Heart left ventricle (tissue), 16 donors: ENCODE measurements at regions not wholly inside any gene's neighbourhood (a gene's known extent, or its start where the extent isn't known, plus 50 kb on each side); places are given as distances from the start of the nearest gene placed in this dataset.
A peak's percentile ranks its signal among the peaks of the same experiment; 100 is the strongest.

Experiments
- ATAC-seq, 4 donors: fragments of 200-7000 bp; cut with Tn5 transposase; one replicate each; pipeline ENCODE4 v1.9.1; 2020 to 2022; ENCODE audit warnings: moderate library complexity in 4 of 4, mild to moderate bottlenecking in 3 of 4, moderate number of reproducible peaks in 1 of 4
- DNase-seq, 5 donors: peaks; one replicate each; pipeline ENCODE4 v3.0.0-alpha.2; 2020
- H3K27ac ChIP-seq, 12 donors: fragments of 200-600 bp; sonication (generic) in 4 of 12; one replicate each; pipeline versions ENCODE4 v1.5.0 to v1.8.0; 2016 to 2022; ENCODE audit warnings: mild to moderate bottlenecking in 2 of 12
- H3K27me3 ChIP-seq, 9 donors: fragments of 200-600 bp; sonication (generic) in 2 of 9; one replicate each; pipeline versions ENCODE4 v1.5.1 to v1.8.0; 2016 to 2022; ENCODE audit warnings: mild to moderate bottlenecking in 3 of 9
- H3K36me3 ChIP-seq, 9 donors: fragments of 200-600 bp; sonication (generic) in 2 of 9; one replicate each; pipeline versions ENCODE4 v1.5.0 to v1.8.0; 2018 to 2022; ENCODE audit warnings: mild to moderate bottlenecking in 2 of 9
- H3K4me1 ChIP-seq, 12 donors: fragments of 200-600 bp; sonication (generic) in 4 of 12; one replicate each; pipeline versions ENCODE4 v1.5.0 to v1.8.0; 2016 to 2022; ENCODE audit warnings: mild to moderate bottlenecking in 3 of 12
- H3K4me3 ChIP-seq, 12 donors: fragments of 200-600 bp; sonication (generic) in 4 of 12; one replicate each; pipeline versions ENCODE4 v1.5.0 to v1.8.0; 2017 to 2022; ENCODE audit warnings: mild to moderate bottlenecking in 9 of 12, moderate library complexity in 4 of 12
- H3K9me3 ChIP-seq, 12 donors: fragments of 200-600 bp; sonication (generic) in 4 of 12; one replicate each; pipeline versions ENCODE4 v1.5.0 to v1.8.0; 2016 to 2022; ENCODE audit warnings: mild to moderate bottlenecking in 1 of 12
- POLR2A ChIP-seq, 2 donors: fragments of 450-650 bp; IDR thresholded peaks; one replicate each; pipeline ENCODE4 v1.6.1; 2017; ENCODE audit warnings: antibody characterized with exemption in 2 of 2, mild to moderate bottlenecking in 2 of 2, moderate library complexity in 2 of 2
- WGBS, 4 donors: extraction: QIAGEN DNeasy Blood & Tissue Kit in 2 of 4; methylation state at CpG; one replicate each; pipeline versions ENCODE4 v1.1.5 to v1.1.7; 2013 to 2018; 5-methylcytosine and 5-hydroxymethylcytosine counted together
- intact Hi-C, 10 donors: fragments of 100-400 bp; cut with DNase I; formaldehyde crosslinking; loops; one replicate each; pipeline versions ENCODE4 v1.11.1 to v1.14.2; 2022
- TF ChIP-seq, protein P1 (sequence below), 12 donors: fragments of 200-600 bp; sonication (generic) in 4 of 12; IDR thresholded peaks; one replicate each; pipeline versions ENCODE4 v1.5.0 to v1.8.0; 2018 to 2022; ENCODE audit warnings: antibody characterized with exemption in 12 of 12, mild to moderate bottlenecking in 5 of 12
- donor health status: ischemic (EF 13 %, LVEDD 7.1; RV severe dilation, severe dysfunction).
- donor health status: healthy with polysubstance abuse.
- donor health status: DM: no; HTN: yes; CAD: no.
- donor health status: DM: no; HTN: no; CAD: no.
- donor health status: ischemic (EF 25% LVEDD 6.9; RV normal size, moderate dysfunction).
- donor health status: ischemic (EF 25% LVEDD 5.7; RV mildly dilated, moderate dysfunction).
- donor health status: healthy.
- donor health status: DM: yes; HTN: yes; CAD: no.
- donor health status: ischemic (EF 35%, LVEDD 5.7; RV mildly dilated, moderate dysfunction).
- donor health status: nonischemic (EF 11% LVEDD 7.7; RV severe dilation, severe dysfunction).
- donor health status: DM: yes; HTN: yes; CAD: no.
- donor health status: PGD.
- donor health status: ischemic (EF 29% LVEDD 5.4; RV normal size, mild dysfunction).
- donor health status: nonischemic (EF 23%, LVEDD 6.1; RV moderate dilation, normal function).

DNA sequence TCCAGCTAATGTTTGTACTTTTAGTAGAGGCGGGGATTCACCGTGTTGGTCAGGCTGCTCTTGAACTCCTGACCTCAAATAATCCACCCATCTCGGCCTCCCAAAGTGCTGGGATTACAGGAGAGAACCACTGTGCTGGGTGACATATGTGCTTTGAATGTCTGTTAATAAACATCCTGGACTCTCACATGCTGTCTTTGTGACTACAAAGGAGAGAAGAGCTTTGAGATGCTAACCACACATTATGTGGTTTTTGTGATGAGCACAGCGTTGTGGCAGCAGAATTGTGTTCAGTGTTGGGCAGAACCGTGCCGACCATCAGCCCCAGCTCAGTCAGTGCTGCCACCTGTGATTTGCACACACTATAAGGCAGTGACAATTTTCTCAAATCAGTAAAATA, 500.1 kb upstream of the KLF6 start:
- Histone ChIP-seq H3K36me3 (no peaks in the 10 kb centered on the region), H3K9me3 (no peaks in the 10 kb centered on the region), H3K4me3 (no peak overlapping the region), H3K27me3 (no peaks in the 10 kb centered on the region), H3K4me1 (peaks cover 0 to 42% (median 13%) of the 10 kb centered on the region in 12 donors), H3K27ac (peak overlapping the region in 8 of 12 donors; percentile 31 to 87 (median 71))
- no peak for ATAC-seq
- WGBS, 4 donors: 91 to 97% (median 95%) methylated on average over 6 of the region's 6 CpGs
- intact Hi-C loops: loop anchor here in 1 of 10 donors (10.0 kb wide), 1 partner anchor 500 kb away; the partner anchor contains the start of gene KLF6
- DNase-seq: no peak
- TF ChIP-seq, protein P1, sequence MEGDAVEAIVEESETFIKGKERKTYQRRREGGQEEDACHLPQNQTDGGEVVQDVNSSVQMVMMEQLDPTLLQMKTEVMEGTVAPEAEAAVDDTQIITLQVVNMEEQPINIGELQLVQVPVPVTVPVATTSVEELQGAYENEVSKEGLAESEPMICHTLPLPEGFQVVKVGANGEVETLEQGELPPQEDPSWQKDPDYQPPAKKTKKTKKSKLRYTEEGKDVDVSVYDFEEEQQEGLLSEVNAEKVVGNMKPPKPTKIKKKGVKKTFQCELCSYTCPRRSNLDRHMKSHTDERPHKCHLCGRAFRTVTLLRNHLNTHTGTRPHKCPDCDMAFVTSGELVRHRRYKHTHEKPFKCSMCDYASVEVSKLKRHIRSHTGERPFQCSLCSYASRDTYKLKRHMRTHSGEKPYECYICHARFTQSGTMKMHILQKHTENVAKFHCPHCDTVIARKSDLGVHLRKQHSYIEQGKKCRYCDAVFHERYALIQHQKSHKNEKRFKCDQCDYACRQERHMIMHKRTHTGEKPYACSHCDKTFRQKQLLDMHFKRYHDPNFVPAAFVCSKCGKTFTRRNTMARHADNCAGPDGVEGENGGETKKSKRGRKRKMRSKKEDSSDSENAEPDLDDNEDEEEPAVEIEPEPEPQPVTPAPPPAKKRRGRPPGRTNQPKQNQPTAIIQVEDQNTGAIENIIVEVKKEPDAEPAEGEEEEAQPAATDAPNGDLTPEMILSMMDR (IDR thresholded peaks at IDR 0.05): no peak
- TF ChIP-seq POLR2A (IDR thresholded peaks at IDR 0.05): no peak

DNA sequence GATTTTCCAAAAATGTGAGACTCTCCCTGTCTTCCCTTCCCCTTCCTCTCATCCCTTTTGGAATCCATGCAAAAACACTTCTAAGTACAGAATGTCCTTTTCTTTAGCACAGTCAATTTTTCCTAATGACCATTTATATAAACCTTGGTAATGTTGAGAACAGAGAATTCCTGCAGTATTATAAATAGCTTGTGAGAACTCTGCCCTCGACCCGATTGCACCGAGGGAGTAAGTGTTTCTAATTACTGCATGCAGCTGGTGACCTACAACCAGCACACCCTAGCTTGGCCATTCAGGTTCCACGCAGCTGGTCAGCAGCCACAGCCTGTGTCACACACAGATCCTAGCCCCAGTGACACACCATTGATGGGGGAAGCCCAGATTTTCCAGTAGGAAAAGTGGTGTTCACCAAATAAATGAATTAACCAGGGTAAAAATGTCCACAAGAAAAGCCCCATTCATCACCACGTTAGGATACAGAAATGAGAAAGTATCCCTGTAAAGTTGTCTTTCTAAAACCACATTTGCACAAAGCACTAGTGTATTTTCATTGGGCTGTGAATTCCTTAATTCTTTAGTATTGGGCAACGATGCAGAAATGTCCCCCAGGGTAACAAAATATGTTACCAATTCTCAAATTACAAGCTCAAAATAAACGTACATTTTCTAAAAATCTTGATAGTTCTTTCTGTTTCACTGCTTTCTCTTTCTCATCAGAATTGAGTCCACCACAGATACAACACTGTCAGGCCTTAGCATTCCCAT, 499.0 kb upstream of the KLF6 start:
- WGBS, 4 donors: 34 to 43% (median 39%) methylated on average over 7 of the region's 7 CpGs
- ATAC-seq (peak; percentile 91 to 94 (median 94)), DNase-seq (peak; percentile 77 to 82 (median 78))
- TF ChIP-seq, protein P1 (IDR thresholded peaks at IDR 0.05): no peak
- no peak for TF ChIP-seq POLR2A (IDR thresholded peaks at IDR 0.05)
- no peaks in the 10 kb centered on the region for H3K36me3 ChIP-seq
- intact Hi-C loops: loop anchor here in 1 of 10 donors (5.0 to 10.0 kb wide), 2 partner anchors 42 to 499 kb away; partner anchors contain the start of gene KLF6
- peak overlapping the region; percentile 51 to 87 (median 70) for H3K27ac ChIP-seq
- H3K4me3 ChIP-seq: no peak overlapping the region
- no peaks in the 10 kb centered on the region for H3K27me3 ChIP-seq
- H3K9me3 ChIP-seq: no peaks in the 10 kb centered on the region
- peaks cover 0 to 53% (median 21%) of the 10 kb centered on the region in 12 donors for H3K4me1 ChIP-seq

DNA sequence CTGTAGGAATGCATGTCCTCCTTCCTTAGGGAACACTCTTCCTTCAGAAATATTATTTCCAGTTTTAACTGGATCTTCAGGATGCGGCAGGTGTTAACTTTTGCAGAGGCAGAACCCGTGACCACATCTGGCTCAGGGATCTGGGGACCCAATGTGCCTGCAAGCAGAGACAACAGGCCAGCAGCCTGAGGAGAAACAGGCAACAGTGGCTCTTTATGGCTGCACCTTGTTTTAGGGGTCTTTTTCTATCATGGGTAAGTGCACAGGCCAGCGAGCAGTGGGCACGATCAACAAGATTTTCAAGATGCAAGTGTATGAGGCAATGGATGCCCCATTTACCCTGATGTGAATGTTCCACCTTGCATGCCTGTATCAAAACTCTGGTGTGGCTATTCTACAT, 497.5 kb upstream of the KLF6 start:
- H3K4me3 ChIP-seq: no peak overlapping the region
- WGBS, 4 donors: 92 to 93% (median 92%) methylated on average over 4 of the region's 4 CpGs
- peak overlapping the region in 7 of 12 donors; percentile 64 to 77 (median 71) for H3K27ac ChIP-seq
- peaks cover 0 to 50% (median 21%) of the 10 kb centered on the region in 12 donors for H3K4me1 ChIP-seq
- TF ChIP-seq, protein P1 (IDR thresholded peaks at IDR 0.05): no peak
- TF ChIP-seq POLR2A (IDR thresholded peaks at IDR 0.05): no peak
- no peak for DNase-seq
- no peak for ATAC-seq
- H3K27me3 ChIP-seq: no peaks in the 10 kb centered on the region
- intact Hi-C loops: loop anchor here in 1 of 10 donors (5.0 to 10.0 kb wide), 2 partner anchors 40 to 498 kb away; partner anchors contain the start of gene KLF6
- H3K36me3 ChIP-seq: no peaks in the 10 kb centered on the region
- H3K9me3 ChIP-seq: no peaks in the 10 kb centered on the region

DNA sequence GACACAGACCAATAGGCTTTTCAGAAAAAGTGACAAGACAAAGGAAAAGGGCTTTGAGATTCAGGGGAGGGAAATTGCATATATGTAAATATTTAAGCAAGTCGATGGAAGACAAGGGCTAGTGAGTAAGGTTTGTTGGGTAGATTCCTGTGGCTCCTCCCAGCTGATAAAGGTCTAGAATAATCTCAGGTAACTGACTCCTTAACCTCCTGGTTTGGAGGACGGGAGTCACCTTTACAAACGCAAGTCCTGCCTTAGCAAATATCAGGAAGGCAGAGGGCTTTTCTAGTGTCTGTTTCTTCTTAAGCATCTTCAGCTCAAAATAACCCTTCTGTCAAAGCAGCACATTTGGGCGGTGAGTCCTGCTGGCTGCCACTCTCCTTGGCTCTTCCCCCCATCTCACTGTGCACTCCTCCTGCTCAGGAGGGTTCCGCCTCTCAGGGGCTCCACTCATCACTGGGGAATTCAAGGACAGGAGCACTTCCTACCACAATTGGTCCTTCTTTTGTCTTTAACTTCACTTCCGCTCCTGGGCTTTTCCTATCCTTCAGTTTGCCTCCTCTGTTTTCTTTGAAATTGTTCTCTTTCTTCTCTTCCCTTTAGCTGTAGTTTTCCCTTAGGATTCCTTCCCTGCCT, 496.3 kb upstream of the KLF6 start:
- TF ChIP-seq POLR2A (IDR thresholded peaks at IDR 0.05): no peak
- TF ChIP-seq, protein P1 (IDR thresholded peaks at IDR 0.05): no peak
- Histone ChIP-seq H3K27ac (peak overlapping the region in 5 of 12 donors; percentile 1 to 70 (median 14)), H3K36me3 (no peaks in the 10 kb centered on the region), H3K4me3 (no peak overlapping the region), H3K9me3 (no peaks in the 10 kb centered on the region), H3K27me3 (no peaks in the 10 kb centered on the region), H3K4me1 (peaks cover 0 to 49% (median 21%) of the 10 kb centered on the region in 12 donors)
- 91 to 97% (median 94%) methylated on average over 6 of the region's 6 CpGs for WGBS, 4 donors
- no peak for ATAC-seq
- DNase-seq: no peak
- intact Hi-C loops: loop anchor here in 2 of 10 donors (2.0 to 10.0 kb wide), 3 partner anchors 39 to 497 kb away; partner anchors contain the start of gene KLF6 (in 1 of the 2)
